WTC11 (cell line): ENCODE measurements at regions not wholly inside any gene's neighbourhood (a gene's known extent, or its start where the extent isn't known, plus 50 kb on each side); places are given as distances from the start of the nearest gene placed in this dataset.

Experiments
- ATAC-seq: fragments of 200-7000 bp; cut with Tn5 transposase; 2 replicates; pipeline ENCODE4 v1.10.0; 2021; ENCODE audit warnings: mild to moderate bottlenecking, moderate library complexity
- CTCF ChIA-PET: fragments of 300-600 bp; sonication (Branson Sonifier 250); formaldehyde crosslinking; loops from one replicate; lab custom pipeline; 2021; ENCODE audit warnings: antibody characterized with exemption; lab: Charles Lee
- POLR2A ChIA-PET: fragments of 350-600 bp; sonication (Branson Sonifier 250); formaldehyde crosslinking; loops from one replicate; lab custom pipeline; 2021; ENCODE audit warnings: antibody characterized with exemption; lab: Charles Lee
- DNase-seq: peaks from one replicate; pipeline ENCODE4 v3.0.0; 2021; ENCODE audit warnings: low spot score
- H3K27ac Mint-ChIP-seq: 2 replicates; pipeline ENCODE4 v1.8.0; 2021; ENCODE audit warnings: mixed read lengths
- H3K27me3 Mint-ChIP-seq: 2 replicates; pipeline ENCODE4 v1.8.0; 2021; ENCODE audit warnings: low read depth, mild to moderate bottlenecking, moderate library complexity, mixed read lengths
- H3K36me3 Mint-ChIP-seq: 2 replicates; pipeline ENCODE4 v1.8.0; 2021; ENCODE audit warnings: mixed read lengths
- H3K4me1 Mint-ChIP-seq: 2 replicates; pipeline ENCODE4 v1.8.0; 2022; ENCODE audit warnings: mixed read lengths
- H3K4me3 Mint-ChIP-seq: 2 replicates; pipeline ENCODE4 v1.8.0; 2021; ENCODE audit warnings: mild to moderate bottlenecking, moderate library complexity, mixed read lengths
- H3K9me3 Mint-ChIP-seq: 2 replicates; pipeline ENCODE4 v1.8.0; 2021; ENCODE audit warnings: mixed read lengths
- ATF1 ChIP-seq: sonication (generic); formaldehyde crosslinking; IDR thresholded peaks from 2 replicates; pipeline ENCODE4 v1.8.1; 2023; ENCODE audit warnings: mild to moderate bottlenecking, moderate library complexity, missing genetic modification reagents
- CBFB ChIP-seq: sonication (generic); formaldehyde crosslinking; IDR thresholded peaks from 2 replicates; pipeline ENCODE4 v1.8.1; 2022; ENCODE audit warnings: mild to moderate bottlenecking, low read depth, missing genetic modification reagents
- CREB1 ChIP-seq: sonication (generic); formaldehyde crosslinking; IDR thresholded peaks from 2 replicates; pipeline ENCODE4 v1.8.0; 2023; ENCODE audit warnings: mild to moderate bottlenecking, missing genetic modification reagents
- EMX1 ChIP-seq: fragments of 250-450 bp; sonication (Bioruptor Pico); IDR thresholded peaks from 2 replicates; pipeline ENCODE4 v1.8.0; 2021; ENCODE audit warnings: mild to moderate bottlenecking
- FOXP1 ChIP-seq: sonication (generic); formaldehyde crosslinking; IDR thresholded peaks from 2 replicates; pipeline ENCODE4 v1.8.0; 2022; ENCODE audit warnings: missing genetic modification reagents, mild to moderate bottlenecking, moderate library complexity, borderline replicate concordance
- MXD4 ChIP-seq: fragments of 250-450 bp; sonication (Bioruptor Pico); IDR thresholded peaks from 2 replicates; pipeline ENCODE4 v1.8.0; 2021; ENCODE audit warnings: mild to moderate bottlenecking, moderate library complexity, borderline replicate concordance
- MYBL2 ChIP-seq: sonication (generic); formaldehyde crosslinking; IDR thresholded peaks from 2 replicates; pipeline ENCODE4 v1.8.1; 2023; ENCODE audit warnings: mild to moderate bottlenecking, moderate library complexity, missing genetic modification reagents
- NR2C2 ChIP-seq: sonication (generic); formaldehyde crosslinking; IDR thresholded peaks from 2 replicates; pipeline ENCODE4 v1.8.0; 2022; ENCODE audit warnings: mild to moderate bottlenecking, missing genetic modification reagents
- RORB ChIP-seq: fragments of 250-450 bp; sonication (Bioruptor Pico); IDR thresholded peaks from 2 replicates; pipeline ENCODE4 v1.9.0; 2021; ENCODE audit warnings: mild to moderate bottlenecking
- SMAD3 ChIP-seq: sonication (generic); formaldehyde crosslinking; IDR thresholded peaks from 2 replicates; pipeline ENCODE4 v1.8.0; 2022; ENCODE audit warnings: missing genetic modification reagents, mild to moderate bottlenecking, borderline replicate concordance
- SMAD4 ChIP-seq: sonication (generic); formaldehyde crosslinking; IDR thresholded peaks from 2 replicates; pipeline ENCODE4 v1.8.0; 2022; ENCODE audit warnings: mild to moderate bottlenecking, missing genetic modification reagents
- SOX15 ChIP-seq: fragments of 250-450 bp; sonication (Bioruptor Pico); IDR thresholded peaks from 2 replicates; pipeline ENCODE4 v1.9.0; 2021; ENCODE audit warnings: mild to moderate bottlenecking
- TCF7 ChIP-seq: sonication (generic); formaldehyde crosslinking; IDR thresholded peaks from 2 replicates; pipeline ENCODE4 v1.8.0; 2022; ENCODE audit warnings: mild to moderate bottlenecking, low read depth, missing genetic modification reagents, moderate library complexity
- TEAD1 ChIP-seq: sonication (generic); formaldehyde crosslinking; IDR thresholded peaks from 2 replicates; pipeline ENCODE4 v1.8.0; 2022; ENCODE audit warnings: mild to moderate bottlenecking, missing genetic modification reagents
- ZNF138 ChIP-seq: sonication (generic); formaldehyde crosslinking; conservative IDR thresholded peaks from 2 replicates; pipeline ENCODE4 v1.8.1; 2022; ENCODE audit warnings: mild to moderate bottlenecking, moderate library complexity, missing genetic modification reagents
- ZNF416 ChIP-seq: fragments of 250-450 bp; sonication (Bioruptor Pico); IDR thresholded peaks from 2 replicates; pipeline ENCODE4 v1.9.0; 2021; ENCODE audit warnings: mild to moderate bottlenecking, inconsistent platforms
- ZNF423 ChIP-seq: fragments of 250-450 bp; sonication (Bioruptor Pico); IDR thresholded peaks from 2 replicates; pipeline ENCODE4 v2.1.2; 2022; ENCODE audit warnings: mild to moderate bottlenecking, moderate library complexity
- ZNF671 ChIP-seq: fragments of 250-450 bp; sonication (Bioruptor Pico); IDR thresholded peaks from 2 replicates; pipeline ENCODE4 v1.8.0; 2021; ENCODE audit warnings: mild to moderate bottlenecking
- TF ChIP-seq, protein P1 (sequence below): fragments of 250-450 bp; sonication (Bioruptor Pico); IDR thresholded peaks from 2 replicates; pipeline ENCODE4 v1.8.0; 2021; ENCODE audit warnings: mild to moderate bottlenecking
- TF ChIP-seq, protein P2 (sequence below): sonication (generic); formaldehyde crosslinking; IDR thresholded peaks from 2 replicates; pipeline ENCODE4 v1.8.0; 2023; ENCODE audit warnings: missing genetic modification reagents, mild to moderate bottlenecking, borderline replicate concordance
- TF ChIP-seq, protein P3 (sequence below): sonication (generic); formaldehyde crosslinking; IDR thresholded peaks from 2 replicates; pipeline ENCODE4 v1.8.0; 2023; ENCODE audit warnings: mild to moderate bottlenecking, missing genetic modification reagents
- TF ChIP-seq, protein P4 (sequence below): sonication (generic); formaldehyde crosslinking; IDR thresholded peaks from 2 replicates; pipeline ENCODE4 v1.8.1; 2022; ENCODE audit warnings: mild to moderate bottlenecking, missing genetic modification reagents, moderate library complexity, borderline replicate concordance
- TF ChIP-seq, protein P5 (sequence below): sonication (generic); formaldehyde crosslinking; IDR thresholded peaks from 2 replicates; pipeline ENCODE4 v1.8.0; 2022; ENCODE audit warnings: mild to moderate bottlenecking, missing genetic modification reagents
- TF ChIP-seq, protein P6 (sequence below): sonication (generic); formaldehyde crosslinking; IDR thresholded peaks from 2 replicates; pipeline ENCODE4 v1.8.1; 2022; ENCODE audit warnings: mild to moderate bottlenecking, moderate library complexity, missing genetic modification reagents

DNA sequence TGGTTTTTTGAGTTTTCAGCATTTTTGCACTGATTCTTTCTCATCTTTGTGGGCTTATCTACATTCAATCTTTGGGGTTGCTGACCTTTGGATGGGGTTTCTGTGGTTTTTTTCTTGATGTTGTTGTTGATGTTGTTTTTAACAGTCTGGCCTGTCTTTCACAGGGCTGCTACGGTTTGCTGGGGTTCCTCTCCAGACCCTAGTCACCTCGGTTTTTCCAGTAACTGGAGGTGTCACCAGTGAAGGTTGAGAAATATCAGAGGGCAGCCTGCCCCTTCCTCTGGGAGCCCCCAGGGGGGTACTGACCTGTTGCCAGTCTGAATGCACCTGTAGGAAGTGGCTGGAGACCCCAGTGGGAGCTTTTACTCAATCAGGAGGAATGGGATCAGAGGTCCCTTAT, 365.4 kb downstream of the JRKL start:
- no peak overlapping the region for H3K27ac Mint-ChIP-seq
- no peaks in the 10 kb centered on the region for H3K4me1 Mint-ChIP-seq
- no peak overlapping the region for H3K4me3 Mint-ChIP-seq
- TF ChIP-seq SMAD4 (CRISPR knock-in tag) (no peak), ATF1 (CRISPR knock-in tag) (no peak), RORB (no peak), ZNF416 (no peak), CREB1 (no peak), TCF7 (no peak), NR2C2 (CRISPR knock-in tag) (no peak), CBFB (CRISPR knock-in tag) (no peak), ZNF138 (CRISPR knock-in tag) (no peak), ZNF423 (no peak)
- TF ChIP-seq, protein P1, sequence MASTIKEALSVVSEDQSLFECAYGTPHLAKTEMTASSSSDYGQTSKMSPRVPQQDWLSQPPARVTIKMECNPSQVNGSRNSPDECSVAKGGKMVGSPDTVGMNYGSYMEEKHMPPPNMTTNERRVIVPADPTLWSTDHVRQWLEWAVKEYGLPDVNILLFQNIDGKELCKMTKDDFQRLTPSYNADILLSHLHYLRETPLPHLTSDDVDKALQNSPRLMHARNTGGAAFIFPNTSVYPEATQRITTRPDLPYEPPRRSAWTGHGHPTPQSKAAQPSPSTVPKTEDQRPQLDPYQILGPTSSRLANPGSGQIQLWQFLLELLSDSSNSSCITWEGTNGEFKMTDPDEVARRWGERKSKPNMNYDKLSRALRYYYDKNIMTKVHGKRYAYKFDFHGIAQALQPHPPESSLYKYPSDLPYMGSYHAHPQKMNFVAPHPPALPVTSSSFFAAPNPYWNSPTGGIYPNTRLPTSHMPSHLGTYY (CRISPR knock-in tag) = no peak
- TF ChIP-seq, protein P2, sequence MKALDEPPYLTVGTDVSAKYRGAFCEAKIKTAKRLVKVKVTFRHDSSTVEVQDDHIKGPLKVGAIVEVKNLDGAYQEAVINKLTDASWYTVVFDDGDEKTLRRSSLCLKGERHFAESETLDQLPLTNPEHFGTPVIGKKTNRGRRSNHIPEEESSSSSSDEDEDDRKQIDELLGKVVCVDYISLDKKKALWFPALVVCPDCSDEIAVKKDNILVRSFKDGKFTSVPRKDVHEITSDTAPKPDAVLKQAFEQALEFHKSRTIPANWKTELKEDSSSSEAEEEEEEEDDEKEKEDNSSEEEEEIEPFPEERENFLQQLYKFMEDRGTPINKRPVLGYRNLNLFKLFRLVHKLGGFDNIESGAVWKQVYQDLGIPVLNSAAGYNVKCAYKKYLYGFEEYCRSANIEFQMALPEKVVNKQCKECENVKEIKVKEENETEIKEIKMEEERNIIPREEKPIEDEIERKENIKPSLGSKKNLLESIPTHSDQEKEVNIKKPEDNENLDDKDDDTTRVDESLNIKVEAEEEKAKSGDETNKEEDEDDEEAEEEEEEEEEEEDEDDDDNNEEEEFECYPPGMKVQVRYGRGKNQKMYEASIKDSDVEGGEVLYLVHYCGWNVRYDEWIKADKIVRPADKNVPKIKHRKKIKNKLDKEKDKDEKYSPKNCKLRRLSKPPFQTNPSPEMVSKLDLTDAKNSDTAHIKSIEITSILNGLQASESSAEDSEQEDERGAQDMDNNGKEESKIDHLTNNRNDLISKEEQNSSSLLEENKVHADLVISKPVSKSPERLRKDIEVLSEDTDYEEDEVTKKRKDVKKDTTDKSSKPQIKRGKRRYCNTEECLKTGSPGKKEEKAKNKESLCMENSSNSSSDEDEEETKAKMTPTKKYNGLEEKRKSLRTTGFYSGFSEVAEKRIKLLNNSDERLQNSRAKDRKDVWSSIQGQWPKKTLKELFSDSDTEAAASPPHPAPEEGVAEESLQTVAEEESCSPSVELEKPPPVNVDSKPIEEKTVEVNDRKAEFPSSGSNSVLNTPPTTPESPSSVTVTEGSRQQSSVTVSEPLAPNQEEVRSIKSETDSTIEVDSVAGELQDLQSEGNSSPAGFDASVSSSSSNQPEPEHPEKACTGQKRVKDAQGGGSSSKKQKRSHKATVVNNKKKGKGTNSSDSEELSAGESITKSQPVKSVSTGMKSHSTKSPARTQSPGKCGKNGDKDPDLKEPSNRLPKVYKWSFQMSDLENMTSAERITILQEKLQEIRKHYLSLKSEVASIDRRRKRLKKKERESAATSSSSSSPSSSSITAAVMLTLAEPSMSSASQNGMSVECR (CRISPR knock-in tag) = no peak
- TF ChIP-seq, protein P3, sequence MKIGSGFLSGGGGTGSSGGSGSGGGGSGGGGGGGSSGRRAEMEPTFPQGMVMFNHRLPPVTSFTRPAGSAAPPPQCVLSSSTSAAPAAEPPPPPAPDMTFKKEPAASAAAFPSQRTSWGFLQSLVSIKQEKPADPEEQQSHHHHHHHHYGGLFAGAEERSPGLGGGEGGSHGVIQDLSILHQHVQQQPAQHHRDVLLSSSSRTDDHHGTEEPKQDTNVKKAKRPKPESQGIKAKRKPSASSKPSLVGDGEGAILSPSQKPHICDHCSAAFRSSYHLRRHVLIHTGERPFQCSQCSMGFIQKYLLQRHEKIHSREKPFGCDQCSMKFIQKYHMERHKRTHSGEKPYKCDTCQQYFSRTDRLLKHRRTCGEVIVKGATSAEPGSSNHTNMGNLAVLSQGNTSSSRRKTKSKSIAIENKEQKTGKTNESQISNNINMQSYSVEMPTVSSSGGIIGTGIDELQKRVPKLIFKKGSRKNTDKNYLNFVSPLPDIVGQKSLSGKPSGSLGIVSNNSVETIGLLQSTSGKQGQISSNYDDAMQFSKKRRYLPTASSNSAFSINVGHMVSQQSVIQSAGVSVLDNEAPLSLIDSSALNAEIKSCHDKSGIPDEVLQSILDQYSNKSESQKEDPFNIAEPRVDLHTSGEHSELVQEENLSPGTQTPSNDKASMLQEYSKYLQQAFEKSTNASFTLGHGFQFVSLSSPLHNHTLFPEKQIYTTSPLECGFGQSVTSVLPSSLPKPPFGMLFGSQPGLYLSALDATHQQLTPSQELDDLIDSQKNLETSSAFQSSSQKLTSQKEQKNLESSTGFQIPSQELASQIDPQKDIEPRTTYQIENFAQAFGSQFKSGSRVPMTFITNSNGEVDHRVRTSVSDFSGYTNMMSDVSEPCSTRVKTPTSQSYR (CRISPR knock-in tag) = no peak
- TF ChIP-seq, protein P4, sequence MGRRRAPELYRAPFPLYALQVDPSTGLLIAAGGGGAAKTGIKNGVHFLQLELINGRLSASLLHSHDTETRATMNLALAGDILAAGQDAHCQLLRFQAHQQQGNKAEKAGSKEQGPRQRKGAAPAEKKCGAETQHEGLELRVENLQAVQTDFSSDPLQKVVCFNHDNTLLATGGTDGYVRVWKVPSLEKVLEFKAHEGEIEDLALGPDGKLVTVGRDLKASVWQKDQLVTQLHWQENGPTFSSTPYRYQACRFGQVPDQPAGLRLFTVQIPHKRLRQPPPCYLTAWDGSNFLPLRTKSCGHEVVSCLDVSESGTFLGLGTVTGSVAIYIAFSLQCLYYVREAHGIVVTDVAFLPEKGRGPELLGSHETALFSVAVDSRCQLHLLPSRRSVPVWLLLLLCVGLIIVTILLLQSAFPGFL (CRISPR knock-in tag) = no peak
- TF ChIP-seq, protein P5, sequence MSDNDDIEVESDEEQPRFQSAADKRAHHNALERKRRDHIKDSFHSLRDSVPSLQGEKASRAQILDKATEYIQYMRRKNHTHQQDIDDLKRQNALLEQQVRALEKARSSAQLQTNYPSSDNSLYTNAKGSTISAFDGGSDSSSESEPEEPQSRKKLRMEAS (CRISPR knock-in tag) = no peak
- H3K27me3 Mint-ChIP-seq = no peaks in the 10 kb centered on the region
- ATAC-seq (no peak), DNase-seq (no peak)
- no peaks in the 10 kb centered on the region for H3K36me3 Mint-ChIP-seq
- H3K9me3 Mint-ChIP-seq = no peaks in the 10 kb centered on the region
- ChIA-PET CTCF (no interaction called here), POLR2A (no interaction called here)

DNA sequence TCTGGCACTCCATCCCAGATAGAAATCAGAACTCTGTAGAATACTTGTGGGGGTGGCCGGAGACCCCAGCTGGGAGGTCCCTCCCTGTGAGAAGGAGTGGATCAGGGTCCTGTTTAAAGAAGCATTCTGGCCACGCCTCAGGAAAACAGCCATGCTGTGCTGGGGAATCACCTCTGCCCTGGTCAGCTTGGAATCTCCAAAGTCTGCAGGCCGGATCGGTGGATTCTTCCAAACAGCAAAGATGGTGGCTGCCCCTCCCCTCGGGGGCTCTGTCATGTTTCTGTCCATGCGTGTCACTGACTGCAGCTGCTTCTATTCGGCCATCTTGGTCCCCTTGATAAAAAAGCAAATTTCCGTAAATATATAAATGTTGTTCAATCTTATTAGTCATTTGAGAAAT, 365.9 kb downstream of the JRKL start:
- no peaks in the 10 kb centered on the region for H3K4me1 Mint-ChIP-seq
- DNase-seq (no peak), ATAC-seq (no peak)
- no peak overlapping the region for H3K4me3 Mint-ChIP-seq
- CTCF ChIA-PET = no interaction called here
- POLR2A ChIA-PET = no interaction called here
- H3K27me3 Mint-ChIP-seq = no peaks in the 10 kb centered on the region
- H3K36me3 Mint-ChIP-seq = no peaks in the 10 kb centered on the region
- no peak overlapping the region for H3K27ac Mint-ChIP-seq
- no peaks in the 10 kb centered on the region for H3K9me3 Mint-ChIP-seq
- TF ChIP-seq, protein P3 (CRISPR knock-in tag) = no peak
- TF ChIP-seq TCF7 = no peak
- TF ChIP-seq CREB1 = no peak
- no peak for TF ChIP-seq TEAD1 (CRISPR knock-in tag)
- no peak for TF ChIP-seq EMX1 (CRISPR knock-in tag)
- TF ChIP-seq MYBL2 = no peak
- no peak for TF ChIP-seq ZNF416
- TF ChIP-seq SMAD3 (CRISPR knock-in tag) = no peak
- TF ChIP-seq, protein P6, sequence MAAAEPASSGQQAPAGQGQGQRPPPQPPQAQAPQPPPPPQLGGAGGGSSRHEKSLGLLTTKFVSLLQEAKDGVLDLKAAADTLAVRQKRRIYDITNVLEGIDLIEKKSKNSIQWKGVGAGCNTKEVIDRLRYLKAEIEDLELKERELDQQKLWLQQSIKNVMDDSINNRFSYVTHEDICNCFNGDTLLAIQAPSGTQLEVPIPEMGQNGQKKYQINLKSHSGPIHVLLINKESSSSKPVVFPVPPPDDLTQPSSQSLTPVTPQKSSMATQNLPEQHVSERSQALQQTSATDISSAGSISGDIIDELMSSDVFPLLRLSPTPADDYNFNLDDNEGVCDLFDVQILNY = no peak
- TF ChIP-seq SOX15 (CRISPR knock-in tag) = no peak
- TF ChIP-seq FOXP1 (CRISPR knock-in tag) = no peak
- no peak for TF ChIP-seq ZNF671 (CRISPR knock-in tag)
- no peak for TF ChIP-seq MXD4 (CRISPR knock-in tag)
